T-helper 17 cell (primary cell): ENCODE measurements at regions not wholly inside any gene's neighbourhood (a gene's known extent, or its start where the extent isn't known, plus 50 kb on each side); places are given as distances from the start of the nearest gene placed in this dataset.

Experiments
- ATAC-seq: fragments of 150-1000 bp; cut with Tn5 transposase; 2 replicates; pipeline ENCODE4 v1.10.0; 2021; ENCODE audit warnings: mild to moderate bottlenecking, moderate library complexity
- DNase-seq, 3 donors: peaks; one replicate each; pipeline versions ENCODE4 v3.0.0 to v3.0.0-alpha.2; 2020 to 2021
- H3K9me3 ChIP-seq: one replicate; pipeline ENCODE4 v1.7.0; 2013; ENCODE audit warnings: low read length, mild to moderate bottlenecking; ENCODE audit not compliant: control insufficient read depth, poor library complexity, severe bottlenecking
- H3K27ac Mint-ChIP-seq: one replicate; pipeline ENCODE4 v1.8.0; 2022; ENCODE audit warnings: mild to moderate bottlenecking, moderate library complexity, mixed read lengths
- H3K27me3 Mint-ChIP-seq: one replicate; pipeline ENCODE4 v1.8.0; 2022; ENCODE audit warnings: mixed read lengths
- H3K36me3 Mint-ChIP-seq: one replicate; pipeline ENCODE4 v1.8.0; 2022; ENCODE audit warnings: low read depth, mixed read lengths
- H3K4me1 Mint-ChIP-seq: one replicate; pipeline ENCODE4 v1.8.0; 2022; ENCODE audit warnings: mild to moderate bottlenecking, mixed read lengths
- H3K4me3 Mint-ChIP-seq: one replicate; pipeline ENCODE4 v1.8.0; 2022; ENCODE audit warnings: mild to moderate bottlenecking, moderate library complexity, mixed read lengths

DNA sequence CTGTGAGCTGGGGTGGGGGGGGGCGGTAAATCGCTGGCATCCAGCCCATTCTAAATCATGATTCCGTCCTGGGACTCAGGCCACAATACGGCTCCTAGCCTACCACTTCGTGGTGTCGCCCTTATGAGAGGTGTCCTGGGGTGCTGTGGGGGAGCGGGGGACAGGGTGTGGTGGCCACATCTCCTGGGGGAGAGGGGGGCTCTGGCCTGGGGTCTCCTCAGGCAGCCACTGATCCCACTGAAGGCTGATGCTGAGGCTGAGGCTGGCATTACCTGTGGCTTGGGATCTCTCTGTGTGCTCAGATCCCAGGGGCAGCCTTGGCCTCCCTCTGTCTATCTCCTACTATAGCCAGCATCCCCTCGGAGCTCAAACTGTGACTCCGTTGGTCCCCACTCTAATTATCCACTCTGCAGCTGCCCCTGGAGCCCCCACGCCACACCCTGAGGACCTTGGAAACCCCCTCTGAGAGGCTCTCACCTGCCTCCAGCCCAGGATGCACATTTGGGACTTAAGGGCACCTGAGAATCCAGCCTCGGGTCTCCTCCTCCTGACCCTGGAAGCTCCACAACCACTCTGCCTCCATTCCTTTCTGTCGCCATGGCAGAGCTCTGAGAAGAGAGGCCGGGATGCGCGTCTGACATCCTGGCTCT, 249.3 kb upstream of the TCERG1L start:
- H3K9me3 ChIP-seq: no peaks in the 10 kb centered on the region
- ATAC-seq: no peak
- no peaks in the 10 kb centered on the region for H3K36me3 Mint-ChIP-seq
- H3K27ac Mint-ChIP-seq: no peak overlapping the region
- H3K27me3 Mint-ChIP-seq: peaks cover 14% of the 10 kb centered on the region
- no peak overlapping the region for H3K4me3 Mint-ChIP-seq
- H3K4me1 Mint-ChIP-seq: no peaks in the 10 kb centered on the region
- DNase-seq: no peak

DNA sequence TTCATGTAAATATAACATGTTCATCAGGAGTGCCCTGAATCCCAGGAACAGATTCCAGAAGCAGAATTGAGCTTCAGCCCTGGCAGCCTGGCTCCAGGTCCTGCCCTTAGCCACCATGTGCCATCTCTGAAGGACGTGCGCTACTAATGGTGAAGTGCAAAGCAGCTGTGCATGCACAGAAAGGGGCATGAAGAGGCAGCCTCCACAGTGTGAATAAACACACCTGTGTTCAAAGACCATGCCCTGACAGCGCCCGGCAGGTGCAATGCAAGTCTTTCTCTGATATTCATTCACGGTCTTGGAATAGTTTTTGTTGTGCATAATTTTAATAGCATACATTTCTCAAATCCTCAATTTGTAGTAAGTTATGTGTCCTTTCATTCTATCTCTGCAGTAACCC, 250.4 kb upstream of the TCERG1L start:
- Mint-ChIP-seq H3K27ac (no peak overlapping the region), H3K36me3 (no peaks in the 10 kb centered on the region), H3K27me3 (peaks cover 14% of the 10 kb centered on the region), H3K4me3 (no peak overlapping the region), H3K4me1 (no peaks in the 10 kb centered on the region)
- no peak for DNase-seq
- ATAC-seq: no peak
- H3K9me3 ChIP-seq: no peaks in the 10 kb centered on the region

DNA sequence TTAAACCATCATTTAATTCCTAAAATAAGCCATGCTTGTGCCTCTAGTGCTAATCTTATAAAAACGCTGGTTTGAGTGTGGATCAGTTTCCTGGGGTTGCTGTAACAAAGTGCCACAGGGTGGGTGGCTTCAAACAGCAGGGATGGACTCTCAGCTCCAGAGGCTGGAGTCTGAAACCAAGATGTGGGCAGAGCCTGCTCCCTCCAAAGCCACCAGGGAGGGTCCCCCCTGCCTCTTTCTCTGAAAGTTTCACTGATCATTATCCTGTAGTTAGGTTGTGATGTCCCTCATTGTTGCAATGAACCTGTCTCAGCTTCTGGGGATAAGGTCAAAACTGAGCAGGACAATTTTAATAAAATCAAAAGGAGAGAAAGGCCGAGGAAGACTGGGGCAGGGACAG, 251.9 kb upstream of the TCERG1L start:
- Mint-ChIP-seq H3K27me3 (peaks cover 14% of the 10 kb centered on the region), H3K27ac (no peak overlapping the region), H3K4me1 (no peaks in the 10 kb centered on the region), H3K36me3 (no peaks in the 10 kb centered on the region), H3K4me3 (no peak overlapping the region)
- H3K9me3 ChIP-seq: no peaks in the 10 kb centered on the region
- no peak for DNase-seq
- ATAC-seq: no peak

GRCh38 chr10:131567279-131568162, 256.0 kb upstream of the TCERG1L start:
- H3K9me3 ChIP-seq: no peaks in the 10 kb centered on the region
- Mint-ChIP-seq H3K27me3 (no peaks in the 10 kb centered on the region), H3K27ac (no peak overlapping the region), H3K4me3 (no peak overlapping the region), H3K36me3 (no peaks in the 10 kb centered on the region), H3K4me1 (no peaks in the 10 kb centered on the region)
- no peak for ATAC-seq
- DNase-seq: no peak

- DNase-seq (no peak), ATAC-seq (no peak)
- no peak overlapping the region for H3K4me3 Mint-ChIP-seq
- no peaks in the 10 kb centered on the region for H3K36me3 Mint-ChIP-seq
- H3K4me1 Mint-ChIP-seq: no peaks in the 10 kb centered on the region
- no peaks in the 10 kb centered on the region for H3K27me3 Mint-ChIP-seq
- no peaks in the 10 kb centered on the region for H3K9me3 ChIP-seq
- no peak overlapping the region for H3K27ac Mint-ChIP-seq
Measured at GRCh38 chr10:131568866-131569265, 257.3 kb upstream of the TCERG1L start.

DNA sequence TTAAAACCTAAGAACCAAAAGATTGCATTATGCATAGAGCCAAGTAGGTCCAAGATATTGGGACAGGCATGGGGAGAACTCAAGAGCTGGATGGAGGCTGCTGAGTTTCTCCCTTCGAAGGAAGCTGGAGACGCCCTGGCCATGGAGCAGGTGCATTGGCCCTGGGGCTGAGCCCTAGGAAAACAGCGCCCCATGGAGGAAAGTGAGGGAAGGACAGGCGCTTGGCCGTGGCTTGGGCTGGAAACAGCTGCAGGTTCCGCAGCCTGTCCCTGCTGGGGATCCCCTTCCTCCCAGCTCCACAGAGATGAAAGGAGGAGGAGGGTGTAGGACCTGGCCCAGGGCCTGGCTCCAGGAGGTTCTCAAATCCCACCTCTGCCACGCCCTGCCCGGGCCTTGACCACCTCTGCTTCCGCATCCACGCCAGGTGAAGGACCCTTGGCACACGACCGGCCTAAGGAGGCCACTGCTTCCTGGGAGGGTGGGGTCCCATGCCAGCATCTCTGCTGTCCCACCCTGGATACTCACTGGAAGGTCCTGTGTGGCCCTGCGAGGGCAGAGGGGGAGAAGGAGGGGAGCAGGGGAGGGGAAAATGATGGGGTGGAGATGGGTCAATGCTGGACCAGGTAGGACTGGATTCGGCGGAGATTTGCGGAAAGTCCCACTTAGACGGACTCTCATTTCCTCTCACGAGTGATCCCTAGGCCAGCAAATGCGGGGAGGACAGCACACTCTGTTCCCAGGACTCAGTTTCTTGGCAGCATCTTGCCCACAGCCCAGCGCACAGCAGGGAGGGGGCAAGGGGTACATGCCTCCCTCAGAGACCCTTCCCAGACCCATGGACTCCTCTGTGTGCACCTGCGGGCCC, 258.6 kb upstream of the TCERG1L start:
- Mint-ChIP-seq H3K4me3 (no peak overlapping the region), H3K4me1 (no peaks in the 10 kb centered on the region), H3K27ac (no peak overlapping the region), H3K27me3 (no peaks in the 10 kb centered on the region), H3K36me3 (no peaks in the 10 kb centered on the region)
- DNase-seq (no peak), ATAC-seq (no peak)
- H3K9me3 ChIP-seq: no peaks in the 10 kb centered on the region

- no peak for ATAC-seq
- no peak overlapping the region for H3K27ac Mint-ChIP-seq
- H3K36me3 Mint-ChIP-seq: no peaks in the 10 kb centered on the region
- no peaks in the 10 kb centered on the region for H3K9me3 ChIP-seq
- no peaks in the 10 kb centered on the region for H3K4me1 Mint-ChIP-seq
- no peak overlapping the region for H3K4me3 Mint-ChIP-seq
- no peak for DNase-seq
- H3K27me3 Mint-ChIP-seq: no peaks in the 10 kb centered on the region
Measured at GRCh38 chr10:131570716-131571307, 259.3 kb upstream of the TCERG1L start.

- no peak for DNase-seq
- Mint-ChIP-seq H3K36me3 (no peaks in the 10 kb centered on the region), H3K27ac (no peak overlapping the region), H3K4me3 (no peak overlapping the region), H3K27me3 (no peaks in the 10 kb centered on the region), H3K4me1 (no peaks in the 10 kb centered on the region)
- no peak for ATAC-seq
- H3K9me3 ChIP-seq: no peaks in the 10 kb centered on the region
Measured at GRCh38 chr10:131571346-131571745, 259.8 kb upstream of the TCERG1L start.

DNA sequence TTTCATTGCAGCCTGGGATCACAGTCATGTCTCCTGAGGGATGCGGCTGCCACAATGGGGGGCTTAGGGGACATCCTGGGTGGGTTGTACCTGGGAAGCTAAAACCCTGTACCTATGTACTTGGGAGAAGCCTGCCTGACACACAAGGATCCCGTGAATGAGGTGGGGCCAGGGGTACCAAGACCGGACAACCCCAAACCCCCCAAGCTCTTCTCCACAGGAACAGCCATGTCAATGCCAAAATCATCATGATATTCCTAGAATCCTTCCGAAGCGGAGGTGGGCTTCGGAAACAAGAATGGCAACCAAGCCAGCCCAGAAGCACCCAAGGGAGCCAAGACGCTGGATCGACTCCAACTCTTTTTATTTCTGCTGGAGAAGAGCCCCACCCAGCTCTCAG, 260.3 kb upstream of the TCERG1L start:
- Mint-ChIP-seq H3K27ac (no peak overlapping the region), H3K27me3 (no peaks in the 10 kb centered on the region), H3K36me3 (no peaks in the 10 kb centered on the region), H3K4me3 (no peak overlapping the region), H3K4me1 (no peaks in the 10 kb centered on the region)
- no peak for ATAC-seq
- no peaks in the 10 kb centered on the region for H3K9me3 ChIP-seq
- no peak for DNase-seq

- ATAC-seq (no peak), DNase-seq (no peak)
- H3K27me3 Mint-ChIP-seq: no peaks in the 10 kb centered on the region
- H3K4me1 Mint-ChIP-seq: no peaks in the 10 kb centered on the region
- no peaks in the 10 kb centered on the region for H3K9me3 ChIP-seq
- no peak overlapping the region for H3K27ac Mint-ChIP-seq
- no peaks in the 10 kb centered on the region for H3K36me3 Mint-ChIP-seq
- H3K4me3 Mint-ChIP-seq: no peak overlapping the region
Measured at GRCh38 chr10:131573256-131573655, 261.7 kb upstream of the TCERG1L start.

DNA sequence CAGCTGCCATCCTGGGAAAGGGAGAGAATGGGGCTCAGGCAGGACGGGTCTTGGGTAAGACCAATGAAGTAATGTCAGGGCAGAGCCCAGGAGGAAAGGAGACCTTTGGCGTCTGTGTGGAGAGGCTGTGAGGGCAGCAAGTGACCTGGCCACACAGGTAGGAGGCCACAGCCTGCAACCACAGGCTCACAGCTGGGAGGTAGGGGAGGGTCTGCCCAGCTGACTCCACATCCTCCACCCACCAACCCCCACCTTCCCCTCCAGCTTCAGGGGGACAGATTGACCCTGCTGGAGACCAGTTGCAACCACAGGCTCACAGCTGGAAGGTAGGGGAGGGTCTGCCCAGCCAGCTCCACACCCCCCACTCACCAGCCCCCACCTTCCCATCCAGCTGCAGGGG, 262.2 kb upstream of the TCERG1L start:
- H3K36me3 Mint-ChIP-seq: no peaks in the 10 kb centered on the region
- ATAC-seq (no peak), DNase-seq (no peak)
- H3K4me1 Mint-ChIP-seq: no peaks in the 10 kb centered on the region
- H3K27me3 Mint-ChIP-seq: no peaks in the 10 kb centered on the region
- H3K27ac Mint-ChIP-seq: no peak overlapping the region
- H3K4me3 Mint-ChIP-seq: no peak overlapping the region
- no peaks in the 10 kb centered on the region for H3K9me3 ChIP-seq

GRCh38 chr10:131574363-131574706, 262.8 kb upstream of the TCERG1L start:
- DNase-seq (no peak), ATAC-seq (no peak)
- no peaks in the 10 kb centered on the region for H3K36me3 Mint-ChIP-seq
- no peaks in the 10 kb centered on the region for H3K9me3 ChIP-seq
- H3K27me3 Mint-ChIP-seq: no peaks in the 10 kb centered on the region
- H3K4me3 Mint-ChIP-seq: no peak overlapping the region
- H3K4me1 Mint-ChIP-seq: no peaks in the 10 kb centered on the region
- no peak overlapping the region for H3K27ac Mint-ChIP-seq
